ENCODE measurements at regions not wholly inside any gene's neighbourhood (a gene's known extent, or its start where the extent isn't known, plus 50 kb on each side); places are given as distances from the start of the nearest gene placed in this dataset.

- no peaks in the 10 kb centered on the region for H3K36me3 ChIP-seq (ENCODE audit: control insufficient read depth, insufficient read depth, low read length)
- no peaks in the 10 kb centered on the region for H3K27me3 ChIP-seq (replicated peaks; ENCODE audit: control insufficient read depth, insufficient read depth, low read length, poor library complexity, severe bottlenecking)
- H3K9me3 ChIP-seq (ENCODE audit: control insufficient read depth, low read length), result no peaks in the 10 kb centered on the region
- peak in 2 of 3 donors; percentile 5 to 14 for DNase-seq
- no peak overlapping the region for H3K4me3 ChIP-seq (ENCODE audit: insufficient read depth, low read depth, low read length, poor library complexity, severe bottlenecking)
- H3K4me1 ChIP-seq (ENCODE audit: control insufficient read depth, insufficient read depth, low read length, poor library complexity, severe bottlenecking), result no peaks in the 10 kb centered on the region
- H3K27ac ChIP-seq (ENCODE audit: insufficient read depth, low read length, poor library complexity, severe bottlenecking), result peak overlapping the region; percentile 31
These were observed 267.6 kb upstream of the OR4E1 start for GRCh38 chr14:21940887-21941856.

DNA sequence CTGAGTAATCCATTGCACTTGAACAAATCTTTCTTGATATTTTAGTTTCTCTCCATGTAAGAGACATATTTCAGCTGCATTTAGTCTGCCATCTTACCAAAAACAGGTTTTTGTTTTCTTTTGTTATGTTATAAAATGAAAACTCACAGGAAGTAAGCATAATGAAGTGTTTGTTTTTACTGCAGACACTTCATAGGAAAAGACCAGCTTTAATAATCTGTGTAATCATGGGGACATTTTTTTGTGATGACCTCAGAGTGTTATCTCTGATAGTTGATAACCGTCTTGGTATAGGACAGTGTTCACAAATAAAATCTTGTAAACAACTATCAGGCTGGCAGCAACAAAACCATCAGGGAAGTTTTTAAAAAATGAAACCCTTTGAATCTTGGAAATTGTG, 266.2 kb upstream of the OR4E1 start:
- Histone ChIP-seq H3K36me3 (ENCODE audit: control insufficient read depth, insufficient read depth, low read length) (no peaks in the 10 kb centered on the region), H3K9me3 (ENCODE audit: control insufficient read depth, low read length) (no peaks in the 10 kb centered on the region), H3K27ac (ENCODE audit: insufficient read depth, low read length, poor library complexity, severe bottlenecking) (no peak overlapping the region), H3K4me1 (ENCODE audit: control insufficient read depth, insufficient read depth, low read length, poor library complexity, severe bottlenecking) (no peaks in the 10 kb centered on the region), H3K27me3 (replicated peaks; ENCODE audit: control insufficient read depth, insufficient read depth, low read length, poor library complexity, severe bottlenecking) (no peaks in the 10 kb centered on the region), H3K4me3 (ENCODE audit: insufficient read depth, low read depth, low read length, poor library complexity, severe bottlenecking) (no peak overlapping the region)
- no peak for DNase-seq

DNA sequence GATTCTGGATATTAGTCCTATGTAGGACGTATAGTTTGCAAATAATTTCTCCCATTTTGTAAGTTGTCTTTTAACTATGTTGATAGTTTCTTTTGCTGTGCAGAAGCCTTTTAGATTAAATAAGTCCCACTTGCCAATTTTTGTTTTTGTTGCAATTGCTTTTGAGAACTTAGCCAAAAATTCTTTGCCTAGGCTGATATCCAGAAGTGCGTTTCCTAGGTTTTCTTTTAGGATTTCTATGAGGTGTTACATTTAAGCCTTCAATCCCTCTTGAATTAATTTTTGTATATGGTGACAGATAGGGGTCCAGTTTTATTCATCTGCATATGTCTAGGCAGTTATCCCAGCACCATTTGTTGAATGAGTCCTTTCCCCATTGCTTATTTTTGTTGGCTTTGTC, 264.4 kb upstream of the OR4E1 start:
- Histone ChIP-seq H3K4me3 (ENCODE audit: insufficient read depth, low read depth, low read length, poor library complexity, severe bottlenecking) (no peak overlapping the region), H3K9me3 (ENCODE audit: control insufficient read depth, low read length) (no peaks in the 10 kb centered on the region), H3K36me3 (ENCODE audit: control insufficient read depth, insufficient read depth, low read length) (no peaks in the 10 kb centered on the region), H3K4me1 (ENCODE audit: control insufficient read depth, insufficient read depth, low read length, poor library complexity, severe bottlenecking) (no peaks in the 10 kb centered on the region), H3K27ac (ENCODE audit: insufficient read depth, low read length, poor library complexity, severe bottlenecking) (no peak overlapping the region), H3K27me3 (replicated peaks; ENCODE audit: control insufficient read depth, insufficient read depth, low read length, poor library complexity, severe bottlenecking) (no peaks in the 10 kb centered on the region)
- no peak for DNase-seq

DNA sequence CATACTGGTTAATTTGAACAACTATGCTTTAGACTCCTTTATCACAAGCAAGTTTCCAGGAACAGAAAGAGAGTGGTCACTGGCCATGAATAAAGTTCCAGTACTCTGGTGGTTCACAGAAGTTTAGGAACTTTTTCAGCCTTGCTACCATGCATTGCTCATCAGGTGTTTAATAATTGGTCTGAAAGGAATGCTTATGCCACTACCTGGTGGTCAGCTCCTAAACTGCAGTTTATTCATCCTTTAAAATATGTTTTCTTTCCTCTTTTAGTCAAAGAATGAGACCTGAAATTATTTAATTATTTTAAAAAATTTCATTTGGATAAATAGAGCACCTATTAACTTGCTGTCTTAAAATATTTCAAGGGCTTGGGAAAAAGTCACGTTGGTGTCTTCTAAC, 260.1 kb upstream of the OR4E1 start:
- Histone ChIP-seq H3K27me3 (replicated peaks; ENCODE audit: control insufficient read depth, insufficient read depth, low read length, poor library complexity, severe bottlenecking) (no peaks in the 10 kb centered on the region), H3K4me3 (ENCODE audit: insufficient read depth, low read depth, low read length, poor library complexity, severe bottlenecking) (no peak overlapping the region), H3K27ac (ENCODE audit: insufficient read depth, low read length, poor library complexity, severe bottlenecking) (no peak overlapping the region), H3K36me3 (ENCODE audit: control insufficient read depth, insufficient read depth, low read length) (no peaks in the 10 kb centered on the region), H3K4me1 (ENCODE audit: control insufficient read depth, insufficient read depth, low read length, poor library complexity, severe bottlenecking) (no peaks in the 10 kb centered on the region), H3K9me3 (ENCODE audit: control insufficient read depth, low read length) (no peaks in the 10 kb centered on the region)
- no peak for DNase-seq

- DNase-seq, result peak; percentile 27 to 57 (median 54)
- Histone ChIP-seq H3K9me3 (ENCODE audit: control insufficient read depth, low read length) (no peaks in the 10 kb centered on the region), H3K27ac (ENCODE audit: insufficient read depth, low read length, poor library complexity, severe bottlenecking) (peak overlapping the region; percentile 37), H3K27me3 (replicated peaks; ENCODE audit: control insufficient read depth, insufficient read depth, low read length, poor library complexity, severe bottlenecking) (no peaks in the 10 kb centered on the region), H3K4me1 (ENCODE audit: control insufficient read depth, insufficient read depth, low read length, poor library complexity, severe bottlenecking) (peaks cover 15% of the 10 kb centered on the region), H3K36me3 (ENCODE audit: control insufficient read depth, insufficient read depth, low read length) (no peaks in the 10 kb centered on the region), H3K4me3 (ENCODE audit: insufficient read depth, low read depth, low read length, poor library complexity, severe bottlenecking) (no peak overlapping the region)
These were observed 250.9 kb upstream of the OR4E1 start for GRCh38 chr14:21924479-21924878.

GRCh38 chr14:21923820-21924219, 250.2 kb upstream of the OR4E1 start:
- H3K4me1 ChIP-seq (ENCODE audit: control insufficient read depth, insufficient read depth, low read length, poor library complexity, severe bottlenecking), result peaks cover 15% of the 10 kb centered on the region
- H3K27me3 ChIP-seq (replicated peaks; ENCODE audit: control insufficient read depth, insufficient read depth, low read length, poor library complexity, severe bottlenecking), result no peaks in the 10 kb centered on the region
- peak overlapping the region; percentile 33 for H3K27ac ChIP-seq (ENCODE audit: insufficient read depth, low read length, poor library complexity, severe bottlenecking)
- no peaks in the 10 kb centered on the region for H3K36me3 ChIP-seq (ENCODE audit: control insufficient read depth, insufficient read depth, low read length)
- no peaks in the 10 kb centered on the region for H3K9me3 ChIP-seq (ENCODE audit: control insufficient read depth, low read length)
- H3K4me3 ChIP-seq (ENCODE audit: insufficient read depth, low read depth, low read length, poor library complexity, severe bottlenecking), result no peak overlapping the region
- peak in 2 of 3 donors; percentile 12 for DNase-seq

DNA sequence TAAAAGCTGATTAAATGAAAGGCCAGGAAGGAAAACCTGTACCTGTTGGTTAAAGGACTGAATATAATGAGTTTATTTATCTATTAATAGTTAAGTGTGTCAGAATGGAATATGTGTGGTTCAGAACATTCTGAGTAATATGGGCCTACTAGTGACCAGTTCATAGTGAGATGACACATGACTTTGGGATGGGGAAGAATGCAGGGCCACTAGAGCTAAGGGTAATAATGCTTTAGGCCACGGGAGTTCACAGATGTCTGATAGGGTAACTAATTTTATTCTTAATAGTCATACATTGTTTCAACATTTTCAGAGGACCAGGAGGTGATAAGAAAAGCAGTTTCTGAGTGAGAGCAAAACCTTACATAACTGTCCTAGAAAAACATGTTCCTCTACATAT, 247.8 kb upstream of the OR4E1 start:
- Histone ChIP-seq H3K36me3 (ENCODE audit: control insufficient read depth, insufficient read depth, low read length) (no peaks in the 10 kb centered on the region), H3K4me1 (ENCODE audit: control insufficient read depth, insufficient read depth, low read length, poor library complexity, severe bottlenecking) (peaks cover 15% of the 10 kb centered on the region), H3K27ac (ENCODE audit: insufficient read depth, low read length, poor library complexity, severe bottlenecking) (no peak overlapping the region)

GRCh38 chr14:21917699-21918436, 244.2 kb upstream of the OR4E1 start:
- peak overlapping the region; percentile 54 for H3K27ac ChIP-seq (ENCODE audit: insufficient read depth, low read length, poor library complexity, severe bottlenecking)
- no peaks in the 10 kb centered on the region for H3K36me3 ChIP-seq (ENCODE audit: control insufficient read depth, insufficient read depth, low read length)
- DNase-seq, result peak; percentile 2 to 43 (median 8)
- H3K4me3 ChIP-seq (ENCODE audit: insufficient read depth, low read depth, low read length, poor library complexity, severe bottlenecking), result peak overlapping the region; percentile 21
- no peaks in the 10 kb centered on the region for H3K4me1 ChIP-seq (ENCODE audit: control insufficient read depth, insufficient read depth, low read length, poor library complexity, severe bottlenecking)
- H3K27me3 ChIP-seq (replicated peaks; ENCODE audit: control insufficient read depth, insufficient read depth, low read length, poor library complexity, severe bottlenecking), result no peaks in the 10 kb centered on the region
- no peaks in the 10 kb centered on the region for H3K9me3 ChIP-seq (ENCODE audit: control insufficient read depth, low read length)

More for the DNA sequence above, 247.8 kb upstream of the OR4E1 start:
- no peak for DNase-seq
- no peaks in the 10 kb centered on the region for H3K9me3 ChIP-seq (ENCODE audit: control insufficient read depth, low read length)
- H3K27me3 ChIP-seq (replicated peaks; ENCODE audit: control insufficient read depth, insufficient read depth, low read length, poor library complexity, severe bottlenecking), result no peaks in the 10 kb centered on the region
- no peak overlapping the region for H3K4me3 ChIP-seq (ENCODE audit: insufficient read depth, low read depth, low read length, poor library complexity, severe bottlenecking)

DNA sequence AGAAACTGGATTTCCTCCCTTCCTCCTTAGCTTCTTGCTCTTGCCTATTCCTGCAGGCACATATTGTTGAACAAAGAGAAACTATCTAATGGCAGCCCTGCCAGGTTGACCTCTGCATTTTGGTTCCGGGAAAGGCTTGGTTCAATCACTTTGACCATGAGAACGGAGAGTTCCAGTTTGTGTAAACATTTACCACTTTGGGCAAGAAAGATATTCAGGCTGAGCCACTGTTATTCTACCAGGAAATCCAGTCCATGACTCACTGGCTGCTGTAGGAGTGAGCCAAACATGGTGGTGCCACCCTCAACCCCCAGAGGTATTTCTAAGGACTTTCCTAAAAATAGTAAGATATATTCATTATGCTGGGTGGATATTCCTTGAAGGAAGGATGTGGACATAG, 242.2 kb upstream of the OR4E1 start:
- Histone ChIP-seq H3K36me3 (ENCODE audit: control insufficient read depth, insufficient read depth, low read length) (no peaks in the 10 kb centered on the region), H3K4me1 (ENCODE audit: control insufficient read depth, insufficient read depth, low read length, poor library complexity, severe bottlenecking) (no peaks in the 10 kb centered on the region), H3K27ac (ENCODE audit: insufficient read depth, low read length, poor library complexity, severe bottlenecking) (no peak overlapping the region), H3K4me3 (ENCODE audit: insufficient read depth, low read depth, low read length, poor library complexity, severe bottlenecking) (no peak overlapping the region), H3K27me3 (replicated peaks; ENCODE audit: control insufficient read depth, insufficient read depth, low read length, poor library complexity, severe bottlenecking) (no peaks in the 10 kb centered on the region), H3K9me3 (ENCODE audit: control insufficient read depth, low read length) (no peaks in the 10 kb centered on the region)
- no peak for DNase-seq

GRCh38 chr14:21913759-21914158, 240.1 kb upstream of the OR4E1 start:
- peak; percentile 44 to 66 (median 55) for DNase-seq
- H3K4me3 ChIP-seq (ENCODE audit: insufficient read depth, low read depth, low read length, poor library complexity, severe bottlenecking), result no peak overlapping the region
- no peaks in the 10 kb centered on the region for H3K36me3 ChIP-seq (ENCODE audit: control insufficient read depth, insufficient read depth, low read length)
- H3K9me3 ChIP-seq (ENCODE audit: control insufficient read depth, low read length), result no peaks in the 10 kb centered on the region
- peak overlapping the region; percentile 16 for H3K27ac ChIP-seq (ENCODE audit: insufficient read depth, low read length, poor library complexity, severe bottlenecking)
- H3K27me3 ChIP-seq (replicated peaks; ENCODE audit: control insufficient read depth, insufficient read depth, low read length, poor library complexity, severe bottlenecking), result no peaks in the 10 kb centered on the region
- no peaks in the 10 kb centered on the region for H3K4me1 ChIP-seq (ENCODE audit: control insufficient read depth, insufficient read depth, low read length, poor library complexity, severe bottlenecking)

Measured in effector memory CD4-positive, alpha-beta T cell (primary cell).